ENCODE measurements at regions not wholly inside any gene's neighbourhood (a gene's known extent, or its start where the extent isn't known, plus 50 kb on each side); places are given as distances from the start of the nearest gene placed in this dataset.

DNA sequence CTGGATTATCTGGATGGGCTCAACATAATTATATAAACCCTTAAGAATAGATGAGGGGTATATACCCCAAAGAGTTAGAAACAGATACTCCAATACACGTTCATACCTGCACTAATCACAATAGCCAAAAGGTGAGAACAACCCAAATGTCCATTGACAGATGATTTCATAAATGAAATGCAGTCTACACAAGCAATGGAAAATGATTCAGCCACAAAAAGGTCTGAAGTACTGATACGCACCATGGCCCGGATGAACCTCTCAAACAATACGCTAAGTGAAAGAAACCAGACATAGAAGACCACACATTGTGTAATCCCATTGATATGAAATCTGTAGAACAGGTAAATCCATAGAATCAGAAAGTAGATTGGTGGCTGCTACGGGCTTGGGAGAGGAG lies 316.8 kb downstream of the LPIN1 start:
- no peak overlapping the region for H3K4me3 Mint-ChIP-seq
- H3K9me3 Mint-ChIP-seq = no peaks in the 10 kb centered on the region
- peaks cover 35% of the 10 kb centered on the region for H3K4me1 Mint-ChIP-seq (ENCODE audit: low read depth)
- no peak overlapping the region for H3K27ac Mint-ChIP-seq
- peaks cover 3% of the 10 kb centered on the region; the same call in 1 of the 2 replicates for H3K27me3 Mint-ChIP-seq (ENCODE audit: insufficient read depth)
- no peak for DNase-seq
- peaks cover 3% of the 10 kb centered on the region; the same call in 1 of the 2 replicates for H3K36me3 Mint-ChIP-seq (ENCODE audit: low read depth)
- TF ChIP-seq, protein P1, sequence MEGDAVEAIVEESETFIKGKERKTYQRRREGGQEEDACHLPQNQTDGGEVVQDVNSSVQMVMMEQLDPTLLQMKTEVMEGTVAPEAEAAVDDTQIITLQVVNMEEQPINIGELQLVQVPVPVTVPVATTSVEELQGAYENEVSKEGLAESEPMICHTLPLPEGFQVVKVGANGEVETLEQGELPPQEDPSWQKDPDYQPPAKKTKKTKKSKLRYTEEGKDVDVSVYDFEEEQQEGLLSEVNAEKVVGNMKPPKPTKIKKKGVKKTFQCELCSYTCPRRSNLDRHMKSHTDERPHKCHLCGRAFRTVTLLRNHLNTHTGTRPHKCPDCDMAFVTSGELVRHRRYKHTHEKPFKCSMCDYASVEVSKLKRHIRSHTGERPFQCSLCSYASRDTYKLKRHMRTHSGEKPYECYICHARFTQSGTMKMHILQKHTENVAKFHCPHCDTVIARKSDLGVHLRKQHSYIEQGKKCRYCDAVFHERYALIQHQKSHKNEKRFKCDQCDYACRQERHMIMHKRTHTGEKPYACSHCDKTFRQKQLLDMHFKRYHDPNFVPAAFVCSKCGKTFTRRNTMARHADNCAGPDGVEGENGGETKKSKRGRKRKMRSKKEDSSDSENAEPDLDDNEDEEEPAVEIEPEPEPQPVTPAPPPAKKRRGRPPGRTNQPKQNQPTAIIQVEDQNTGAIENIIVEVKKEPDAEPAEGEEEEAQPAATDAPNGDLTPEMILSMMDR (IDR thresholded peaks at IDR 0.05) = no peak

DNA sequence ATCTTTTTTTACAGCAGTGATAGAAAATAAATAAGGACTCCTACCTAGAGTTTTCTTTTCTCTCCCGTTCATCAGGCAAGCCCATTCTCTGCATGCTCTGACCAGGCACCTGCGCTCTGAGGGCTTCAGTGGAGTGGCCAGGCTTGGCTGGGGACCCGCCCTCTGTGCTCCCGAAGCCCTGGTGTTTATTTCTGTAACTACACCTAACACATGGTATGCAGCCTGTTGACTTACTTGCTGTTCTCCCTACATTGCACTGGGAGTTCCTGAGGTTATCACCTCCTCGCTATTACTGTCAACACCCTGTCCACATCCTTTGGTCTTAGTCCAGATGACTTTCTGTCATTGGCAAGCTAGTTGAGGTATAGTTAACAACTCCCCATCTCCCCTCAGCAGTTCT lies 317.7 kb downstream of the LPIN1 start:
- Mint-ChIP-seq H3K36me3 (ENCODE audit: low read depth) (peaks cover 3% of the 10 kb centered on the region; the same call in 1 of the 2 replicates), H3K4me1 (ENCODE audit: low read depth) (peaks cover 35% of the 10 kb centered on the region), H3K4me3 (no peak overlapping the region), H3K27me3 (ENCODE audit: insufficient read depth) (peaks cover 3% of the 10 kb centered on the region; the same call in 1 of the 2 replicates), H3K9me3 (no peaks in the 10 kb centered on the region), H3K27ac (no peak overlapping the region)
- TF ChIP-seq, protein P1 (IDR thresholded peaks at IDR 0.05) = no peak
- no peak for DNase-seq

DNA sequence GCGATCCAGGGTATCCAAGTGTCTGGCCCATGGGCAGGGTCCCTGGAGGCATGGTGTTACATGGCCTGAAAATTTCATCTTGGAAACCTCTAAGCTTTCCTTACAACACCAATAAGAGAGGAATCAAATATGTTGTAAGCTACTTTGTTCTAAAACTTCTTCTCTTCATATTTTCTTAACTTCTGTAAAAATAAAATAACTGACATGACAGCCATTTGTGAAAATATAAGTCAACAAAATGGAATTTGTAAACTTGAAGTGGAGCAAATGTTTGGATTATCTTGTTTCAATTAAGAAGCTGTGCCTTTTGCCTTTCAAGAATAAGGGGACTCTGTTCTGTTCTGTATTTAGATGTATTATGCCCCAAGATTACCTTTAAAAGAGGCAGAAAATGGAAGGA lies 319.7 kb downstream of the LPIN1 start:
- Mint-ChIP-seq H3K9me3 (no peaks in the 10 kb centered on the region), H3K36me3 (ENCODE audit: low read depth) (peaks cover 3% of the 10 kb centered on the region; the same call in 1 of the 2 replicates), H3K27ac (no peak overlapping the region), H3K4me1 (ENCODE audit: low read depth) (peaks cover 35% of the 10 kb centered on the region), H3K27me3 (ENCODE audit: insufficient read depth) (peaks cover 3% of the 10 kb centered on the region; the same call in 1 of the 2 replicates), H3K4me3 (no peak overlapping the region)
- TF ChIP-seq, protein P1 (IDR thresholded peaks at IDR 0.05) = no peak
- DNase-seq = no peak

DNA sequence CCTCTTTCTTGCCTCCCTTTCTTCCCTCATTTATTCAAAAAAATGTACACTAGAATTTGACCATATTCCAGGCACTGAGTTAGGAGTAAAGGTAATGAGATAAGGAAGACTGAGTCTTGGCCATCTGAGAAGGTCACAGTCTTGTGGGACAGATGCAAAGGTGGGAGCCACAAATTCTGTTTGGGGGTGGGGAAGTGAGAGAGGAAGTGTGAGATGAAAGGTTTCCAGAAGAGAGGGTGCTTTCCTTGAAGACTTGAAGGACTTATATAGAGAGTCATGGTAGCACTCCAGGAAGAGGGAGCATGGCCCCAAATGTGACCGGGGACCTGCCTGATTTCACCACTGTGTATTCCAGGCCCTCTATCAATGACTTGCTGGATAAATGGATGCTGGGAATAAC lies 320.6 kb downstream of the LPIN1 start:
- no peak overlapping the region for H3K4me3 Mint-ChIP-seq
- H3K27me3 Mint-ChIP-seq (ENCODE audit: insufficient read depth) = peaks cover under 1% of the 10 kb centered on the region; the same call in 1 of the 2 replicates
- peaks cover 3% of the 10 kb centered on the region; the same call in 1 of the 2 replicates for H3K36me3 Mint-ChIP-seq (ENCODE audit: low read depth)
- no peak overlapping the region for H3K27ac Mint-ChIP-seq
- no peak for DNase-seq
- TF ChIP-seq, protein P1 (IDR thresholded peaks at IDR 0.05) = no peak
- peaks cover 40% of the 10 kb centered on the region for H3K4me1 Mint-ChIP-seq (ENCODE audit: low read depth)
- H3K9me3 Mint-ChIP-seq = no peaks in the 10 kb centered on the region

DNA sequence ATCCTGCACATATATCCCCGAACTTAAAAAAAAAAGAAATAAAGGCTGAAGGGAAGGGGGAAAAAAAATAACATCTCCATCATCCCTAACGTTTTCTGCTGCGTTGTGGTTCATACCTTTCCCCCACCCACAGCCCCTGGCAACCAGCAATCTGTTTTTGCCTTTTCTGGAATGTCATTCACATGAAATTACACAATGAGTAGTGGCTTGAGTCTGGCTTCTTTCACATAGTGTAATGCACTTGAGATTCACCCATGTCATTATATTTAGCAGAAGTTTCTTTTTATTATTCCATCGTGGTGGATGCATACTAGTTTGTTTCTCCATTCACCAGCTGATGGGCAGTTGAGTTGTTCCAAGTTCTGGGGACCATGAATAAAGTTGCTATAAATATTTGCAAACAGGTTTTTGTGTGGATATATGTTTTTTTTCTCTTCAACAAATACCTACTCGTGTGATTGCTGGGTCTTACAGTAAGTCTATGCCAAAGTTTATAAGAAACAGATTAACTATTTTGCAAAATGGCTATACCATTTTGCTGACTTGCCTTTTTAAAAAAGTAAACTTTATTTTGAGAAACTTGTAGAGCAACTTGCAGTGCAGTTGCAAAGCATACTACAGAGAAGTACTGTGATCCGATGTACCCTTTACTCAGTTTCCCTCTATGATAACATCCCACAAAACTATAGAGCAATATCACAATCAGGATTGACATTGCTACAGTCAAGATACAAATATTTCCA lies 322.5 kb downstream of the LPIN1 start:
- H3K27me3 Mint-ChIP-seq (ENCODE audit: insufficient read depth) = no peaks in the 10 kb centered on the region
- no peaks in the 10 kb centered on the region for H3K36me3 Mint-ChIP-seq (ENCODE audit: low read depth)
- peaks cover 41% of the 10 kb centered on the region for H3K4me1 Mint-ChIP-seq (ENCODE audit: low read depth)
- H3K9me3 Mint-ChIP-seq = no peaks in the 10 kb centered on the region
- DNase-seq = no peak
- no peak overlapping the region for H3K27ac Mint-ChIP-seq
- H3K4me3 Mint-ChIP-seq = no peak overlapping the region
- TF ChIP-seq, protein P1 (IDR thresholded peaks at IDR 0.05) = no peak

Data from HFFc6 (cell line).